Caco-2 (cell line): ENCODE measurements at regions not wholly inside any gene's neighbourhood (a gene's known extent, or its start where the extent isn't known, plus 50 kb on each side); places are given as distances from the start of the nearest gene placed in this dataset.

Experiments
- BruUV-seq: library from RNA; stranded (reverse); fragments of 400-500 nt; replicated peaks from 2 replicates; lab custom pipeline; 2021; lab: Mats Ljungman, UMichigan
- CTCF ChIA-PET: fragments of 300-600 bp; sonication (Branson Sonifier 250); formaldehyde crosslinking; loops from one replicate; lab custom pipeline; 2022; ENCODE audit warnings: antibody characterized with exemption; lab: Charles Lee
- POLR2A ChIA-PET: fragments of 300-600 bp; sonication (Branson Sonifier 250); formaldehyde crosslinking; loops from one replicate; lab custom pipeline; 2022; ENCODE audit warnings: antibody characterized with exemption; lab: Charles Lee
- DNase-seq, 2 experiments: peaks; one replicate each; pipeline versions ENCODE4 v3.0.0 to v3.0.0-alpha.2; 2020 to 2022
- H3K27me3 ChIP-seq: replicated peaks from 2 replicates; pipeline ENCODE4 v1.6.0; 2011; ENCODE audit warnings: low read length; ENCODE audit not compliant: control insufficient read depth, insufficient read depth
- H3K36me3 ChIP-seq: 2 replicates; pipeline ENCODE4 v1.5.1; 2011; ENCODE audit warnings: low read length; ENCODE audit not compliant: control insufficient read depth, insufficient read depth
- H3K4me1 ChIP-seq: fragments of 250-450 bp; sonication (Bioruptor Pico); 2 replicates; pipeline ENCODE4 v1.5.1; 2020; ENCODE audit warnings: mild to moderate bottlenecking
- H3K4me3 ChIP-seq: 2 replicates; pipeline ENCODE4 v1.5.1; 2011; ENCODE audit warnings: low read depth, mild to moderate bottlenecking, control low read depth, low read length
- H3K9me3 ChIP-seq: fragments of 250-450 bp; sonication (Bioruptor Pico); 2 replicates; pipeline ENCODE4 v1.5.1; 2020; ENCODE audit warnings: mild to moderate bottlenecking, moderate library complexity
- H3K27ac Mint-ChIP-seq: one replicate; pipeline ENCODE4 v1.8.0; 2022; ENCODE audit warnings: mixed read lengths; ENCODE audit not compliant: unreplicated experiment
- H3K27me3 Mint-ChIP-seq: one replicate; pipeline ENCODE4 v1.8.0; 2022; ENCODE audit warnings: mixed read lengths; ENCODE audit not compliant: insufficient read depth, unreplicated experiment
- H3K36me3 Mint-ChIP-seq: one replicate; pipeline ENCODE4 v1.8.0; 2022; ENCODE audit warnings: mild to moderate bottlenecking, mixed read lengths; ENCODE audit not compliant: insufficient read depth, unreplicated experiment
- H3K4me1 Mint-ChIP-seq: one replicate; pipeline ENCODE4 v1.8.0; 2022; ENCODE audit warnings: low read depth, mixed read lengths; ENCODE audit not compliant: unreplicated experiment
- H3K4me3 Mint-ChIP-seq: one replicate; pipeline ENCODE4 v1.8.0; 2022; ENCODE audit warnings: mild to moderate bottlenecking, moderate library complexity, mixed read lengths; ENCODE audit not compliant: unreplicated experiment
- H3K9me3 Mint-ChIP-seq: one replicate; pipeline ENCODE4 v1.8.0; 2022; ENCODE audit warnings: mixed read lengths; ENCODE audit not compliant: unreplicated experiment
- intact Hi-C: fragments of 100-400 bp; cut with micrococcal nuclease; formaldehyde crosslinking; loops from one replicate; pipeline ENCODE4 v1.10.0; 2022; ENCODE audit not compliant: unreplicated experiment
- TF ChIP-seq, protein P1 (sequence below), 2 experiments: fragments of 200-600 bp in 1 of 2; IDR thresholded peaks; 1 replicate in 1 of 2; 2 replicates in 1 of 2; pipeline versions ENCODE4 v1.5.1 to v1.8.0; 2011 to 2022; ENCODE audit warnings: antibody characterized with exemption in 1 of 2, control low read depth in 1 of 2, inconsistent platforms in 1 of 2, low read depth in 1 of 2, low read length in 1 of 2, mild to moderate bottlenecking in 1 of 2, moderate library complexity in 1 of 2; ENCODE audit not compliant: insufficient read depth in 1 of 2, severe bottlenecking in 1 of 2, unreplicated experiment in 1 of 2

- H3K36me3 ChIP-seq, result no peaks in the 10 kb centered on the region
- no peaks in the 10 kb centered on the region for H3K9me3 ChIP-seq
- DNase-seq, result no peak
- no TSS peak for BruUV-seq
- H3K4me1 ChIP-seq, result no peaks in the 10 kb centered on the region
- Mint-ChIP-seq H3K36me3 (peaks cover 5% of the 10 kb centered on the region), H3K4me3 (peak overlapping the region; percentile 82), H3K9me3 (no peaks in the 10 kb centered on the region), H3K4me1 (peaks cover 6% of the 10 kb centered on the region), H3K27ac (no peak overlapping the region), H3K27me3 (peaks cover 6% of the 10 kb centered on the region)
- ChIA-PET CTCF (no interaction called here), POLR2A (no interaction called here)
- intact Hi-C loops, result no loop called here
- H3K27me3 ChIP-seq, result no peaks in the 10 kb centered on the region
- no peak overlapping the region for H3K4me3 ChIP-seq
- TF ChIP-seq, protein P1, sequence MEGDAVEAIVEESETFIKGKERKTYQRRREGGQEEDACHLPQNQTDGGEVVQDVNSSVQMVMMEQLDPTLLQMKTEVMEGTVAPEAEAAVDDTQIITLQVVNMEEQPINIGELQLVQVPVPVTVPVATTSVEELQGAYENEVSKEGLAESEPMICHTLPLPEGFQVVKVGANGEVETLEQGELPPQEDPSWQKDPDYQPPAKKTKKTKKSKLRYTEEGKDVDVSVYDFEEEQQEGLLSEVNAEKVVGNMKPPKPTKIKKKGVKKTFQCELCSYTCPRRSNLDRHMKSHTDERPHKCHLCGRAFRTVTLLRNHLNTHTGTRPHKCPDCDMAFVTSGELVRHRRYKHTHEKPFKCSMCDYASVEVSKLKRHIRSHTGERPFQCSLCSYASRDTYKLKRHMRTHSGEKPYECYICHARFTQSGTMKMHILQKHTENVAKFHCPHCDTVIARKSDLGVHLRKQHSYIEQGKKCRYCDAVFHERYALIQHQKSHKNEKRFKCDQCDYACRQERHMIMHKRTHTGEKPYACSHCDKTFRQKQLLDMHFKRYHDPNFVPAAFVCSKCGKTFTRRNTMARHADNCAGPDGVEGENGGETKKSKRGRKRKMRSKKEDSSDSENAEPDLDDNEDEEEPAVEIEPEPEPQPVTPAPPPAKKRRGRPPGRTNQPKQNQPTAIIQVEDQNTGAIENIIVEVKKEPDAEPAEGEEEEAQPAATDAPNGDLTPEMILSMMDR (IDR thresholded peaks at IDR 0.05; ENCODE audit: insufficient read depth in 1 of 2, low read depth in 1 of 2, low read length in 1 of 2, severe bottlenecking in 1 of 2, unreplicated experiment in 1 of 2), result no peak
These were observed 115.0 kb upstream of the TEX13C start for GRCh38 chrX:125204681-125205132.

GRCh38 chrX:125205133-125205917 lies 114.3 kb upstream of the TEX13C start:
- H3K9me3 ChIP-seq, result no peaks in the 10 kb centered on the region
- no peak overlapping the region for H3K4me3 Mint-ChIP-seq
- H3K36me3 Mint-ChIP-seq, result peaks cover 5% of the 10 kb centered on the region
- no peak overlapping the region for H3K27ac Mint-ChIP-seq
- CTCF ChIA-PET, result no interaction called here
- H3K4me3 ChIP-seq, result no peak overlapping the region
- DNase-seq, result no peak
- H3K4me1 ChIP-seq, result no peaks in the 10 kb centered on the region
- no peaks in the 10 kb centered on the region for H3K9me3 Mint-ChIP-seq
- no peaks in the 10 kb centered on the region for H3K36me3 ChIP-seq
- peaks cover 6% of the 10 kb centered on the region for H3K27me3 Mint-ChIP-seq
- H3K4me1 Mint-ChIP-seq, result peaks cover 10% of the 10 kb centered on the region
- TF ChIP-seq, protein P1 (IDR thresholded peaks at IDR 0.05; ENCODE audit: insufficient read depth in 1 of 2, low read depth in 1 of 2, low read length in 1 of 2, severe bottlenecking in 1 of 2, unreplicated experiment in 1 of 2), result no peak
- POLR2A ChIA-PET, result no interaction called here
- intact Hi-C loops, result no loop called here
- H3K27me3 ChIP-seq, result no peaks in the 10 kb centered on the region
- BruUV-seq, result no TSS peak

GRCh38 chrX:125205918-125206665 lies 113.6 kb upstream of the TEX13C start:
- CTCF ChIA-PET, result no interaction called here
- Mint-ChIP-seq H3K27me3 (peaks cover 6% of the 10 kb centered on the region), H3K4me1 (peaks cover 12% of the 10 kb centered on the region)

More at GRCh38 chrX:125205918-125206665, 113.6 kb upstream of the TEX13C start:
- H3K36me3 ChIP-seq, result no peaks in the 10 kb centered on the region
- no peaks in the 10 kb centered on the region for H3K9me3 ChIP-seq
- POLR2A ChIA-PET, result no interaction called here
- BruUV-seq, result no TSS peak
- no peak overlapping the region for H3K27ac Mint-ChIP-seq
- no peak for DNase-seq
- TF ChIP-seq, protein P1 (IDR thresholded peaks at IDR 0.05; ENCODE audit: insufficient read depth in 1 of 2, low read depth in 1 of 2, low read length in 1 of 2, severe bottlenecking in 1 of 2, unreplicated experiment in 1 of 2), result no peak
- intact Hi-C loops, result no loop called here
- H3K4me1 ChIP-seq, result no peaks in the 10 kb centered on the region
- H3K27me3 ChIP-seq, result no peaks in the 10 kb centered on the region
- no peak overlapping the region for H3K4me3 ChIP-seq
- no peak overlapping the region for H3K4me3 Mint-ChIP-seq
- peaks cover 5% of the 10 kb centered on the region for H3K36me3 Mint-ChIP-seq
- H3K9me3 Mint-ChIP-seq, result no peaks in the 10 kb centered on the region
